ENCODE measurements at regions not wholly inside any gene's neighbourhood (a gene's known extent, or its start where the extent isn't known, plus 50 kb on each side); places are given as distances from the start of the nearest gene placed in this dataset.

GRCh38 chr15:25557926-25558325, 119.1 kb upstream of the UBE3A start:
- DNase-seq: no peak

- DNase-seq: no peak
Measured at GRCh38 chr15:25556136-25556535, 117.3 kb upstream of the UBE3A start.

- DNase-seq: no peak
Measured at GRCh38 chr15:25554640-25555039, 115.8 kb upstream of the UBE3A start.

- DNase-seq: no peak
Measured at GRCh38 chr15:25548600-25548999, 109.8 kb upstream of the UBE3A start.

GRCh38 chr15:25545889-25546288, 107.1 kb upstream of the UBE3A start:
- DNase-seq: no peak

- peak; percentile 61 for DNase-seq
Measured at GRCh38 chr15:25545017-25545416, 106.2 kb upstream of the UBE3A start.

GRCh38 chr15:25544076-25544475, 105.3 kb upstream of the UBE3A start:
- DNase-seq: no peak

GRCh38 chr15:25543196-25543595, 104.4 kb upstream of the UBE3A start:
- peak; percentile 78 for DNase-seq

GRCh38 chr15:25541228-25541627, 102.4 kb upstream of the UBE3A start:
- no peak for DNase-seq

GRCh38 chr15:25536801-25537611, 98.2 kb upstream of the UBE3A start:
- DNase-seq: no peak

- DNase-seq: no peak
Measured at GRCh38 chr15:25535866-25536265, 97.0 kb upstream of the UBE3A start.

- DNase-seq: no peak
Measured at GRCh38 chr15:25534293-25534692, 95.5 kb upstream of the UBE3A start.

GRCh38 chr15:25532269-25533140, 93.7 kb upstream of the UBE3A start:
- DNase-seq: no peak

- no peak for DNase-seq
Measured at GRCh38 chr15:25529774-25530173, 91.0 kb upstream of the UBE3A start.

GRCh38 chr15:25527118-25527517, 88.3 kb upstream of the UBE3A start:
- peak; percentile 15 for DNase-seq

GRCh38 chr15:25525741-25526140, 86.9 kb upstream of the UBE3A start:
- no peak for DNase-seq

GRCh38 chr15:25515633-25516032, 76.8 kb upstream of the UBE3A start:
- DNase-seq: no peak

- DNase-seq: no peak
Measured at GRCh38 chr15:25514522-25514921, 75.7 kb upstream of the UBE3A start.

- no peak for DNase-seq
Measured at GRCh38 chr15:25512957-25513356, 74.1 kb upstream of the UBE3A start.

GRCh38 chr15:25510146-25510545, 71.3 kb upstream of the UBE3A start:
- DNase-seq: no peak

- no peak for DNase-seq
Measured at GRCh38 chr15:25509703-25510102, 70.9 kb upstream of the UBE3A start.

GRCh38 chr15:25508369-25509002, 69.7 kb upstream of the UBE3A start:
- peak; percentile 70 for DNase-seq

- DNase-seq: peak; percentile 93
Measured at GRCh38 chr15:25504307-25504706, 65.5 kb upstream of the UBE3A start.
